GM18867 (cell line): ENCODE measurements at regions not wholly inside any gene's neighbourhood (a gene's known extent, or its start where the extent isn't known, plus 50 kb on each side); places are given as distances from the start of the nearest gene placed in this dataset.

Experiments
- ATAC-seq: cut with Tn5 transposase; IDR thresholded peaks from one replicate; pipeline ENCODE4 v1.9.1; 2021; ENCODE audit warnings: mild to moderate bottlenecking, moderate library complexity; ENCODE audit not compliant: unreplicated experiment

- no peak for ATAC-seq
Measured at GRCh38 chr2:156695020-156695419, 258.8 kb downstream of the GPD2 start.

- ATAC-seq, result no peak
Measured at GRCh38 chr2:156695595-156695994, 259.4 kb downstream of the GPD2 start.

- ATAC-seq, result no peak
Measured at GRCh38 chr2:156697906-156698305, 261.7 kb downstream of the GPD2 start.

- no peak for ATAC-seq
Measured at GRCh38 chr2:156700681-156701080, 264.5 kb downstream of the GPD2 start.

- ATAC-seq, result no peak
Measured at GRCh38 chr2:156702541-156702940, 266.4 kb downstream of the GPD2 start.

- no peak for ATAC-seq
Measured at GRCh38 chr2:156703642-156704041, 267.5 kb downstream of the GPD2 start.

GRCh38 chr2:156704132-156704531 lies 268.0 kb downstream of the GPD2 start:
- ATAC-seq, result no peak

- no peak for ATAC-seq
Measured at GRCh38 chr2:156704617-156705016, 268.4 kb downstream of the GPD2 start.

- ATAC-seq, result no peak
Measured at GRCh38 chr2:156706576-156706975, 270.4 kb downstream of the GPD2 start.

GRCh38 chr2:156708051-156708450 lies 271.9 kb downstream of the GPD2 start:
- no peak for ATAC-seq

GRCh38 chr2:156709091-156709490 lies 272.9 kb downstream of the GPD2 start:
- no peak for ATAC-seq

GRCh38 chr2:156719036-156719435 lies 282.9 kb downstream of the GPD2 start:
- no peak for ATAC-seq

- no peak for ATAC-seq
Measured at GRCh38 chr2:156727867-156728266, 291.7 kb downstream of the GPD2 start.

- no peak for ATAC-seq
Measured at GRCh38 chr2:156728328-156728727, 292.1 kb downstream of the GPD2 start.

GRCh38 chr2:156731506-156731905 lies 295.3 kb downstream of the GPD2 start:
- no peak for ATAC-seq

GRCh38 chr2:156736950-156737349 lies 300.8 kb downstream of the GPD2 start:
- ATAC-seq, result no peak

- no peak for ATAC-seq
Measured at GRCh38 chr2:156739301-156739700, 303.1 kb downstream of the GPD2 start.

GRCh38 chr2:156745619-156746018 lies 309.4 kb downstream of the GPD2 start:
- no peak for ATAC-seq

GRCh38 chr2:156748221-156748620 lies 312.0 kb downstream of the GPD2 start:
- ATAC-seq, result peak; percentile 51

- ATAC-seq, result no peak
Measured at GRCh38 chr2:156752042-156752441, 315.9 kb downstream of the GPD2 start.

- ATAC-seq, result no peak
Measured at GRCh38 chr2:156753766-156754165, 317.6 kb downstream of the GPD2 start.

- no peak for ATAC-seq
Measured at GRCh38 chr2:156756516-156756915, 320.3 kb downstream of the GPD2 start.

GRCh38 chr2:156763174-156763573 lies 327.0 kb downstream of the GPD2 start:
- ATAC-seq, result no peak

GRCh38 chr2:156765043-156765442 lies 328.9 kb downstream of the GPD2 start:
- no peak for ATAC-seq
